ENCODE measurements at regions not wholly inside any gene's neighbourhood (a gene's known extent, or its start where the extent isn't known, plus 50 kb on each side); places are given as distances from the start of the nearest gene placed in this dataset.

- no peak for TF ChIP-seq CTCF (IDR thresholded peaks at IDR 0.05; ENCODE audit: control extremely low read depth, extremely low read depth, low read depth, missing control alignments)
- POLR2A ChIA-PET = no interaction called here
- CTCF ChIA-PET = interaction anchor here (1.1 to 3.6 kb wide), 4 partner anchors 9 to 33 kb away, joined by 3 to 12 read pairs (median 3); no protein-coding TSS in a partner anchor
- DNase-seq (ENCODE audit: extremely low spot score) = no peak
Measured at GRCh38 chr4:18975916-18976808, 954.6 kb upstream of the LCORL start.

- ChIA-PET POLR2A (no interaction called here), CTCF (interaction anchor here (1.3 kb wide), 1 partner anchor 21 kb away, joined by 3 read pairs; no protein-coding TSS in a partner anchor)
- DNase-seq (ENCODE audit: extremely low spot score) = no peak
- no peak for TF ChIP-seq CTCF (IDR thresholded peaks at IDR 0.05; ENCODE audit: control extremely low read depth, extremely low read depth, low read depth, missing control alignments)
Measured at GRCh38 chr4:18973296-18973695, 951.7 kb upstream of the LCORL start.

- no peak for DNase-seq (ENCODE audit: extremely low spot score)
Measured at GRCh38 chr4:18961879-18962278, 940.3 kb upstream of the LCORL start.

GRCh38 chr4:18961266-18961665, 939.7 kb upstream of the LCORL start:
- DNase-seq (ENCODE audit: extremely low spot score) = no peak
- no peak for TF ChIP-seq CTCF (IDR thresholded peaks at IDR 0.05; ENCODE audit: control extremely low read depth, extremely low read depth, low read depth, missing control alignments)
- ChIA-PET POLR2A (no interaction called here), CTCF (interaction anchor here (1.0 kb wide), 1 partner anchor 15 kb away, joined by 3 read pairs; no protein-coding TSS in a partner anchor)

More at GRCh38 chr4:18961879-18962278, 940.3 kb upstream of the LCORL start:
- CTCF ChIA-PET = interaction anchor here (1.0 kb wide), 1 partner anchor 15 kb away, joined by 3 read pairs; no protein-coding TSS in a partner anchor
- POLR2A ChIA-PET = no interaction called here
- TF ChIP-seq CTCF (IDR thresholded peaks at IDR 0.05; ENCODE audit: control extremely low read depth, extremely low read depth, low read depth, missing control alignments) = no peak

GRCh38 chr4:18957716-18958115, 936.2 kb upstream of the LCORL start:
- ChIA-PET CTCF (no interaction called here), POLR2A (no interaction called here)
- no peak for TF ChIP-seq CTCF (IDR thresholded peaks at IDR 0.05; ENCODE audit: control extremely low read depth, extremely low read depth, low read depth, missing control alignments)
- no peak for DNase-seq (ENCODE audit: extremely low spot score)

GRCh38 chr4:18954538-18954937, 933.0 kb upstream of the LCORL start:
- DNase-seq (ENCODE audit: extremely low spot score) = no peak
- ChIA-PET POLR2A (no interaction called here), CTCF (no interaction called here)
- no peak for TF ChIP-seq CTCF (IDR thresholded peaks at IDR 0.05; ENCODE audit: control extremely low read depth, extremely low read depth, low read depth, missing control alignments)

All from GM10248 (cell line).